ENCODE measurements at regions not wholly inside any gene's neighbourhood (a gene's known extent, or its start where the extent isn't known, plus 50 kb on each side); places are given as distances from the start of the nearest gene placed in this dataset.

- no peaks in the 10 kb centered on the region for H3K27me3 ChIP-seq (ENCODE audit: low read depth, low read length)
- H3K4me2 ChIP-seq (ENCODE audit: low read length), result no peak overlapping the region
- H2AFZ ChIP-seq (ENCODE audit: low read depth, low read length), result no peak overlapping the region
- H3K4me3 ChIP-seq (ENCODE audit: low read length), result no peak overlapping the region
- H3K27ac ChIP-seq (ENCODE audit: low read length), result no peak overlapping the region
- TF ChIP-seq CTCF (IDR thresholded peaks at IDR 0.05; ENCODE audit: low read depth, low read length) (no peak), EZH2phosphoT487 (IDR thresholded peaks at IDR 0.05; ENCODE audit: low read depth) (no peak)
- no peaks in the 10 kb centered on the region for H3K9me3 ChIP-seq (ENCODE audit: insufficient read depth, low read length)
- no peaks in the 10 kb centered on the region for H3K79me2 ChIP-seq (ENCODE audit: low read length)
- H3K4me1 ChIP-seq (ENCODE audit: low read length), result no peaks in the 10 kb centered on the region
- H4K20me1 ChIP-seq (ENCODE audit: insufficient read depth, low read length), result no peaks in the 10 kb centered on the region
- no peak overlapping the region for H3K9ac ChIP-seq (ENCODE audit: low read length)
- H3K36me3 ChIP-seq (replicated peaks; ENCODE audit: low read depth, low read length), result no peaks in the 10 kb centered on the region
Measured at GRCh38 chr7:67788669-67789068, 792.0 kb downstream of the TYW1 start.

GRCh38 chr7:67791918-67792317, 795.3 kb downstream of the TYW1 start:
- no peak overlapping the region for H3K27ac ChIP-seq (ENCODE audit: low read length)
- H3K4me1 ChIP-seq (ENCODE audit: low read length), result no peaks in the 10 kb centered on the region
- H3K4me2 ChIP-seq (ENCODE audit: low read length), result no peak overlapping the region
- H4K20me1 ChIP-seq (ENCODE audit: insufficient read depth, low read length), result no peaks in the 10 kb centered on the region
- no peak for TF ChIP-seq CTCF (IDR thresholded peaks at IDR 0.05; ENCODE audit: low read depth, low read length)
- no peak for TF ChIP-seq EZH2phosphoT487 (IDR thresholded peaks at IDR 0.05; ENCODE audit: low read depth)
- H3K9ac ChIP-seq (ENCODE audit: low read length), result no peak overlapping the region
- H3K27me3 ChIP-seq (ENCODE audit: low read depth, low read length), result no peaks in the 10 kb centered on the region
- no peak overlapping the region for H3K4me3 ChIP-seq (ENCODE audit: low read length)
- H3K36me3 ChIP-seq (replicated peaks; ENCODE audit: low read depth, low read length), result no peaks in the 10 kb centered on the region
- no peaks in the 10 kb centered on the region for H3K9me3 ChIP-seq (ENCODE audit: insufficient read depth, low read length)
- H3K79me2 ChIP-seq (ENCODE audit: low read length), result no peaks in the 10 kb centered on the region
- no peak overlapping the region for H2AFZ ChIP-seq (ENCODE audit: low read depth, low read length)

GRCh38 chr7:67794544-67794943, 797.9 kb downstream of the TYW1 start:
- H3K27ac ChIP-seq (ENCODE audit: low read length), result no peak overlapping the region

GRCh38 chr7:67803789-67804188, 807.2 kb downstream of the TYW1 start:
- Histone ChIP-seq H3K9me3 (ENCODE audit: insufficient read depth, low read length) (no peaks in the 10 kb centered on the region), H2AFZ (ENCODE audit: low read depth, low read length) (no peak overlapping the region), H3K4me1 (ENCODE audit: low read length) (no peaks in the 10 kb centered on the region), H3K9ac (ENCODE audit: low read length) (no peak overlapping the region), H3K27me3 (ENCODE audit: low read depth, low read length) (no peaks in the 10 kb centered on the region), H3K36me3 (replicated peaks; ENCODE audit: low read depth, low read length) (no peaks in the 10 kb centered on the region), H3K4me2 (ENCODE audit: low read length) (no peak overlapping the region), H3K27ac (ENCODE audit: low read length) (no peak overlapping the region), H4K20me1 (ENCODE audit: insufficient read depth, low read length) (no peaks in the 10 kb centered on the region), H3K79me2 (ENCODE audit: low read length) (no peaks in the 10 kb centered on the region), H3K4me3 (ENCODE audit: low read length) (no peak overlapping the region)
- no peak for TF ChIP-seq CTCF (IDR thresholded peaks at IDR 0.05; ENCODE audit: low read depth, low read length)
- TF ChIP-seq EZH2phosphoT487 (IDR thresholded peaks at IDR 0.05; ENCODE audit: low read depth), result no peak

More at GRCh38 chr7:67794544-67794943, 797.9 kb downstream of the TYW1 start:
- Histone ChIP-seq H3K27me3 (ENCODE audit: low read depth, low read length) (no peaks in the 10 kb centered on the region), H2AFZ (ENCODE audit: low read depth, low read length) (no peak overlapping the region), H3K4me2 (ENCODE audit: low read length) (no peak overlapping the region), H3K9me3 (ENCODE audit: insufficient read depth, low read length) (no peaks in the 10 kb centered on the region), H3K36me3 (replicated peaks; ENCODE audit: low read depth, low read length) (no peaks in the 10 kb centered on the region), H3K4me1 (ENCODE audit: low read length) (no peaks in the 10 kb centered on the region), H3K4me3 (ENCODE audit: low read length) (no peak overlapping the region), H3K9ac (ENCODE audit: low read length) (no peak overlapping the region), H3K79me2 (ENCODE audit: low read length) (no peaks in the 10 kb centered on the region), H4K20me1 (ENCODE audit: insufficient read depth, low read length) (no peaks in the 10 kb centered on the region)
- TF ChIP-seq CTCF (IDR thresholded peaks at IDR 0.05; ENCODE audit: low read depth, low read length) (no peak), EZH2phosphoT487 (IDR thresholded peaks at IDR 0.05; ENCODE audit: low read depth) (no peak)

Measured in OCI-LY3 (cell line).